HG02884 (cell line): ENCODE measurements at regions not wholly inside any gene's neighbourhood (a gene's known extent, or its start where the extent isn't known, plus 50 kb on each side); places are given as distances from the start of the nearest gene placed in this dataset.

Source experiments
- ATAC-seq: cut with Tn5 transposase; IDR thresholded peaks from one replicate; pipeline ENCODE4 v1.9.1; 2021; ENCODE audit warnings: mild to moderate bottlenecking, moderate library complexity; ENCODE audit not compliant: unreplicated experiment

- no peak for ATAC-seq
Observed at GRCh38 chr14:31964490-31964889, 112.6 kb upstream of the ARHGAP5 start.

DNA sequence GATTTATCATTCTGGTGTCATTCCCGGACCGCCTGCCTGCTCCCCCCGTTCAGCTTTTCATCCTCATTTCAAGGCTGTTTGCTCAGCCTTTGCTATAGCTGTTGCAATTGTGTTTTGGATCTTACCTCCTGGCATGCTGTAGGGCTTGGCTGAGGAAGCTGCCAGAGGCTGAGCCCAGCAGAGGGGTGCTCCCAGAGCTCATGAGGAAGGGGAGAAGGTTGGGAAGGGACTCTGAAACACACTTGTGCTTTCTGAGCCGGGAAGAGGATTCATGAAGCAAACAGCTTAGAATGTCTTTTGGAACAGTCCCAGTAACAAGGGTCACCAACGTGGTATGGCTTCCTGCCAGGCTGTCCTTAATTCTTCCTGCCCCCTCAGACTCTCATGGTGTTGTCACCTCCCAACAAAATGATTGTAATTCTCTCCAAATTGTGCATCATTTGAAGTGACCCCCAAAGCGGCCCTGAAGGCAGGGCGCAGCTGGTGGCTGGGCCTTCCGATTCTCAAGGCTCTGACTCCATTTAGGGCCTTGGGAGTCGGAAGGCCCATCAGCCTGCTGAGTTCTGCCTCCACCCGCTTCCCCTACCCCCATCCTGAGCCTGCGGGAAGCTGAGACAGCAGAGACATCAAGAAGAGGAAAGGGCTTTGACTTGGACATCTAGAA lies 111.9 kb upstream of the ARHGAP5 start:
- no peak for ATAC-seq

DNA sequence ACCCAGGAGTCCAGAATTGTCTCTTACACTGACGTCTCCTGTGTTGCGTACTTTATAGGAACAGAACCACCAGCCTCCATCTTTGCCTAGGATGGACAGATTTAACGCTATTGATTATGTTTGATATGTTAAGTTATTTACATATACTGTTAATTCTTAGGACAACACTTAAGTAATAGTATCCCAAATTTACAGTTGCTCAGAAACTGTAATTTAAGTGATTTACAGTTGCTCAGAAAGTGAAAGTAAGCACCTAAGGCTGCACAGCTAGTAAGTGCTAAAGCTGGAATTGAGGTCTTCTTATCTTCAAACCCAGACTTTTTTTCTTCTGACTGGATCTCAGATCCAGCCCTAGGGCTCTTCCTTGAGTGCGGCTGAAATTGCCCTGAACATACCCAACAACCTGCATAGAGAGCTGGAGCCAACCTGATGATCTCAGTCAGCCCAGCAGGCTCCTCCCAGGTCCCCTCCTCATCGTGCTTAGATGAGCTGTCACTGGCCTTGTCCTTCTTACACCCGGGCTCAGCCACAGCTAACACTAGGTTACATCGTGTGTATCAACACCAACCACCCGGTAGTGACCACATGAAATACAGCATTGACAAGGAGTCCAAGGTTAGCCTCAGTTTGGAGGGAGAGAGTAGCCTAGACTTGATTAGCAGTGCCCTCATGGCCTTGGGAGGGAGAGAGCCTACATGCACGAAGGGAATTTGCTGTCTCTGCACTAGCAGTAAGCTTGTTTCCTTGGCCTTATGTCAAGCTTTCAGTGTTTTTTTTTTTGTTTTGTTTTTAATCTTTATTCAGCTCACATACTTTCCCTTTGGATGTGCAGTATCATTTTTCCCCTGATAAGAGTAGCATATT lies 111.1 kb upstream of the ARHGAP5 start:
- no peak for ATAC-seq

DNA sequence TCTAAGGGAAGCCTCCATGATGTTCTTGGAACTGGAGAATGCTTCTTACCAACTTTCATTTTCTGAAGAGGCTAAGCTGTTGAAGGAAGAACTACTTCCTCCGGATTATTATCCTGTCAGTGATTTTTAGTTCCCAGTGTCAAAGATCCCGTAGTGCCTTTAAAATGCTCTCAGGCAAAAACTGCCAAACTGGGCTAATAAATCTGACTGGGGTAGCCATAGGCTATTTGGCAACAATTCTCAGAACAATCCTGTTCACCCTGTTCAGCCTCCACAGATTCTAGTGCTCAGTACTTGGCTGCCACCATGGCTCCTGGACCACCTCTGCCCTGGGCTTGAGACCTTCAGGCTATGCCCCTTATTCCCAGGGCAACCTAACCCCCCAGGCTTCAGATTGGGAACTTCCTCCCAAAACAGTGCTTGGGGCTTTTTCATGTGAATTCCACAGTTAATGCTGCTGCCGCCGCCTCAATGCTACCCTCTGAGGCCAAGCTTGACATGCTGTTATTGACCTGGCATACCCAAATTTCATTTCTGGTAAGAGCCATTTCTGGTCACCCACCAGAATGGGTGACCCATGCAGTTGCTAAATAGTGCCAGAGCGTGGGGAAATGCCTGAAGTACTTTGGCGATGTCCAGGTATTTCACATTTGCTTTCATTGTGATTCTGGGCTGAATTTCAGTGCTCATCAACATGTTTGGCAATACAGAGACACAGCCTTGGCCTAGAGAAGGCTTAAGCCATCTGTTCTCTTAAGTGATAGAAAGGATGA lies 110.0 kb upstream of the ARHGAP5 start:
- ATAC-seq = no peak

DNA sequence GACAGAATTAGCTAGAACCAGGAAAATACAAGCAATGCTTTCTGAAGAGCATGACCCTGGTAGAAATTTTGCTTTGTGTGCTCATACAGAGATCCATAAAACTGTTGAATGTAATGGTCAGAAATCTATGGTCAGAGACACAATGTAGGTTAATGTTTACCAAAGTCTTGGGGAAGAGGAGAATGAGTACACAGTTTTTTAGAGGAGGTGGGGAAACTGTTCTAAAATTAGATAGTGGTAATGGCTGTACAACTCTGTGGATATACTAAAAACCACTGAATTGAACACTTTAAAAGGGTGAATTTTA lies 109.5 kb upstream of the ARHGAP5 start:
- ATAC-seq = no peak

- ATAC-seq = no peak
Observed at GRCh38 chr14:31968107-31968810, 108.8 kb upstream of the ARHGAP5 start.

DNA sequence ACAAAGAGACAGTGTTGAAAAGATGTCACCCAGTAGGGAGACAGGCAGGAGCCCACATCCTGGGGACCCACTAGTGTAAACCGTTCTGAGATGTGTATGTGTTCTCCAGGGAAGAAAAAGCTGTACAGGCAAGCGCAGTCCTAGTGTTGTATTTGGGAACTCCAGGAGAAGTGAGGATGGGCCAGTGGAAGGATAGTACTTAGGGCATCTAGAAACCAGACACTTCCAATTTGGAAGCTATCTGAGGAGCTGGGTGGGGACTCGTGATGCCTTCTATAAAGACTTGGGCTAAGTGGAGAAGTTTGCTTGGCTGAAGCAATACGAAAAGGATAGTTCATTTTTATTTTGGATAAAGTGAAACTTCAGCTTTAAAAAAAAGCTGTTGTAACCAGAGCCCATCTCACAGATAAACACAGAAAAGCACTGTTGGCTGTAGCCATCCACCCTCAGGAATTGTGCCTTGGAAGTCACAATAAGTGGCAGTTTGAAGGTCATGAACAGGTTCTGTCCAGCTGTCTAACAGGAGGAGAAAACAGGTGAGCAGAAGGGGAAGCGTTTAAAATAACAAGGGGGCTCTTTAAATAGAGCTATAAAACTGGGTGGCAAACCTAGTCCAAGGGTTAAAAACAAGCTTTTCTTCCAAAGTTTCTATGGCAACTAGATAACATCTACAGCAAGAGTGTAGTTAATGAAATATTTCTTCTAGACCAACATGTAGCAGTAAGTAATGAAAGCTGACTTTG lies 108.0 kb upstream of the ARHGAP5 start:
- ATAC-seq = no peak

- no peak for ATAC-seq
Observed at GRCh38 chr14:31969699-31970240, 107.3 kb upstream of the ARHGAP5 start.

GRCh38 chr14:31970744-31971143 lies 106.4 kb upstream of the ARHGAP5 start:
- no peak for ATAC-seq

DNA sequence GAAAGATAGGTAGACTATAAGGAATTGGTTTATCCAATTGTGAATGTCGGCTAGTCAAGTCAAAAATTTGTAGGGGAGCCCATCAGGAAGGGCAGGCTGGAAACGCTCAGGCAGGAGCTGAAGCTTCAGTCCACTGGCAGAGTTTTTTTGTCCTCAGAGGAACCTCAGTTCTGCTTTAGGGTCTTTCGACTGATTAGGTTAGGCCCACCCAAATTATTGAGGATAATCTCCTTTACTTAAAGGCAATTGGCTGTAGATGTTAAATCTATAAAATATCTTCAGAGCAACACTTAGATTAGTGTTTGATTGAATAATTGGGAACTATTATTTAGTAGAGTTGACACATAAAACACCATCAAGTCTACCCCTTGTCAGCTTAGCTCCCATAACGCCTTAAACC lies 105.5 kb upstream of the ARHGAP5 start:
- no peak for ATAC-seq

DNA sequence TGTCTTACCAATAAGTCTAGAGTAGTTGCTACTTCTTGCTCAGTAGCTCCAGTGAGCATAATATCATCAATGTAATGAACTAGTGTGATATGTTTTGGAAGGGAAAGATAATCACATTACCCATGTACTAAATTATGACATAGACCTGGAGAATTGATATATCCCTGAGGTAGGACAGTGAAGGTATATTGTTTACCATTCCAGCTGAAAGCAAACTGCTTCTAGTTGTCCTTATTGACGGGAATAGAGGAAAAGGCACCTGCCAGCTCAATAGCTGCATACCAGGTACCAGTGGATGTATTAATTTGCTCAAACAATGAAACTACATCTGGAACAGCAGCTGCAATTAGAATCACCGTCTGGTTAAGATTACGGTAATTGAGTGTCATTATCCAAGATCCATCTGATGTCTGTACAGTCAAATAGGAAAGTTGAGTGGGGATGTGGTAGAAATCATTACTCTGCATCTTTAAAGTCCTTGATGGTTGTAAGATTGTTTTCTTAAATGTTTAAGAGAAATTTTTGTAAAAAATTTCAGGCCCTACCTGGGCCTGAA lies 100.0 kb upstream of the ARHGAP5 start:
- no peak for ATAC-seq

DNA sequence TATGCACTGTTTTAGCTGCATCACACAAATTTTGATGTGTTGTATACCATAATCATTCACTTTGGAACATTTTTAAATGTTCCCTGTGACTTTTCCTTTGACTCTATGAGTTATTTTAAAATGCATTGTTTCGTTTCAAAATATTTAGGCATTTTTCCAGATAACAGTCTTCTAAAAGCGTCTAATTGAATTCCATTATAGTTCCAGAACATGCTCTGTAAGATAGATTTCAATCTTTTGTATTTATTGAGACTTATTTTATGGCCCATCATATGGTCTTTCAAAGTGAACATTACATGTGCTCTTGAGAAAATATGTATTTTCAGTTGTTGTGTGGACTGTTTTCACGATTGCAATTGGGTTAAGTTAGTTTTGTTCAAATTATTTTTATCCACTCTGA lies 98.7 kb upstream of the ARHGAP5 start:
- ATAC-seq = no peak

DNA sequence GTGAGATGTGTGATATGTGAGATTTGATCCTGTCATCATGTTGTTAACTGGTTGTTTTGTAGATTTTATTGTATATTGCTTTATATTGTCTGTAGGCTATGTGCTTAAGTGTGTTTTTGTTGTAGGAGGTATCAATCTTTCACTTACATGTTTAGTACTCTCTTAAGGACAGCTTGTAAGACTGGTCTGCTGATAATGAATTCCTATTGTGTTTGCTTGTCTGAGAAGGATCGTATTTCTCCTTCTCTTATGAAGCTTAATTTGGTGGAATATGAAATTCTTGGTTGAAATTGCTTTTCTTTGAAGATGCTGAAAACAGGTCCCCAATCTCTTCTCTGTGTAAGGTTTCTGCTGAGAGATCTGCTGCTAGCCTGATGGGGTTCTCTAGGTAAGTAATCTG lies 94.5 kb upstream of the ARHGAP5 start:
- no peak for ATAC-seq

GRCh38 chr14:31986405-31986804 lies 90.7 kb upstream of the ARHGAP5 start:
- ATAC-seq = no peak

GRCh38 chr14:31987721-31988120 lies 89.4 kb upstream of the ARHGAP5 start:
- no peak for ATAC-seq

- ATAC-seq = no peak
Observed at GRCh38 chr14:31988244-31988643, 88.9 kb upstream of the ARHGAP5 start.

DNA sequence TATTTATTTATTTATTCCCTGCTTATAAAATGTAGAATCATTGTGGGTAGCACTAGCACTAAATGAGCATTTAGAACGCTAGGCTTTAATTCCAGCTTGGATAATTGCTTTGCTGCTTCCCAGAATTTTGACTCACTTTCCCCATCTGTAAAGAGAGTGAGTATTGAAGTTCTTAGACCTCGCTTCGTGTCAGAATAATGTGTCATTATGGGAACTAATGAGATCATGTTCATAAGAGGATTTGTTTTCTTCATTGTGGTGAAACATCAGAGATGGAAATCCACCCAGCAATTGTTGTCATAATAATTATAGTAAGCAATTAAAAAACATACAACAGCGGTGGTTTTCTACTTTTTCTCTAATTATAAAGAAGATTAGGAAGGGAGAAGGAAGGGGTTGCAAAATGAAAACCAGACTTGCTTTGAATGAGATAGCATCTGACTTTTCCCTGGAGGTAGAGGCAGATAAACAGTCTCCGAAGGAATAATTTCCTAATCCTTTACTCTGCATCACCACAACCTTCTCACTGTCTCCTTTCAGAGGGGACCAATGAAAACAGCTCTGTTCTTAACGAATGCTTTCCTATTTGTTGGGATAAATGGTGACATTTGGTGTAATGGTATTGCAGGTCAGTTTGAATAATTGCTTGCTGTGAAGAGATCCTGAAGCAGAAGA lies 86.8 kb upstream of the ARHGAP5 start:
- no peak for ATAC-seq

DNA sequence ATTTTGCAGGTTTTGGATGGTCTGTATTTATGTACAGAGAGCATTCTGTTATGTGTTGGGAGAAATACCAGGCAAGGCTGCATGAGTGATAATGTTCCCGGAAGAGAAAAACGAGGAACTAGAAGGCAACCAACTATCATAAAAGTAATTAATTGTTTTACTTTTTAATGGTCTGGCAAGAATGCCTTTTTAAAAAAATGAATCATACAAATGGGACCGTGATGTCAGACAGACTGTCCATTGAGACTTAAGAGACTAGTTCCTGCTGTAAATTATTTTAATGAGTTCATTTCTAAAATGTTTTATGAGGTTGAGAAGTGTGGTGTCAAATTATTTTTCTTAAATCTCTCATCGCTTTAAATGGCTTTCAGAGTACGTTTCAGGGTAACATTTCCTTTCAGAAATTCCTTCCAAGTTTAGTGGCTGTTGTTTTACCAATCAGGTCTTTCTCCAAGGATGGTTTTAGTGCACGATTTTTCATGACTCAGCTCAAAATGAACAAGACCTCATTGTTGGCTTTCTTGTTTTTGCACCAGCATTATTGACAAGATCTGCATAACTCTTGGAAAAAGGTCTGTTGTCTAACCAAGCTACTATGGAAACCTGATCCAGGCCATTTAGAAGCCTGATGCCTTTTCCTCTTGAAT lies 86.1 kb upstream of the ARHGAP5 start:
- no peak for ATAC-seq

GRCh38 chr14:31992011-31992447 lies 85.1 kb upstream of the ARHGAP5 start:
- no peak for ATAC-seq
